Uterus (tissue), 2 donors: ENCODE measurements at regions not wholly inside any gene's neighbourhood (a gene's known extent, or its start where the extent isn't known, plus 50 kb on each side); places are given as distances from the start of the nearest gene placed in this dataset.

Experiments used
- POLR2A ChIP-seq, 2 donors: fragments of 450-650 bp; IDR thresholded peaks; one replicate each; pipeline ENCODE4 v1.6.1; 2016; ENCODE audit warnings: antibody characterized with exemption in 2 of 2, mild to moderate bottlenecking in 1 of 2, moderate library complexity in 1 of 2
- TF ChIP-seq, protein P1 (sequence below), 4 experiments: fragments of 200-600 bp in 2 of 4; fragments of 450-650 bp in 2 of 4; sonication (generic) in 2 of 4; IDR thresholded peaks; one replicate each; pipeline ENCODE4 v1.5.1; 2016 to 2019; ENCODE audit warnings: antibody characterized with exemption in 4 of 4, mild to moderate bottlenecking in 2 of 4, moderate library complexity in 1 of 4

DNA sequence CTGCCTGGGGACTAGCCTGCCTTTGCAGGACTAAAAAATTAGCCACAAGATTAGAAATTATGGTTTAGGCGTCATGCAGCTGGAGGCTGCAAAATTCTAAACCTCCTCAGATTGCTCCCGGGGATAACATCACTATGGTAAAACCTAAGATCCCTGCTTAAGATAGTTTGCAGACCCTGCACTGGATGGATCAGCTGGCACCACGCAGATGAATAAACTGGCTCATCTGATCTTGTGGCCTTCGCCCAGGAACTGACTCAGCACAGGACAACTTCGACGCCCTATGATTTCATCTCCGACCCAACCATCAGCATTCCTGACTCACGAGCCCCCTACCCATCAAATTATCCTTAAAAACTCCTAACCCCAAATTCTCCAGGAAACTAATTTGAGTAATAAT, 482.4 kb downstream of the SPRY1 start:
- TF ChIP-seq, protein P1, sequence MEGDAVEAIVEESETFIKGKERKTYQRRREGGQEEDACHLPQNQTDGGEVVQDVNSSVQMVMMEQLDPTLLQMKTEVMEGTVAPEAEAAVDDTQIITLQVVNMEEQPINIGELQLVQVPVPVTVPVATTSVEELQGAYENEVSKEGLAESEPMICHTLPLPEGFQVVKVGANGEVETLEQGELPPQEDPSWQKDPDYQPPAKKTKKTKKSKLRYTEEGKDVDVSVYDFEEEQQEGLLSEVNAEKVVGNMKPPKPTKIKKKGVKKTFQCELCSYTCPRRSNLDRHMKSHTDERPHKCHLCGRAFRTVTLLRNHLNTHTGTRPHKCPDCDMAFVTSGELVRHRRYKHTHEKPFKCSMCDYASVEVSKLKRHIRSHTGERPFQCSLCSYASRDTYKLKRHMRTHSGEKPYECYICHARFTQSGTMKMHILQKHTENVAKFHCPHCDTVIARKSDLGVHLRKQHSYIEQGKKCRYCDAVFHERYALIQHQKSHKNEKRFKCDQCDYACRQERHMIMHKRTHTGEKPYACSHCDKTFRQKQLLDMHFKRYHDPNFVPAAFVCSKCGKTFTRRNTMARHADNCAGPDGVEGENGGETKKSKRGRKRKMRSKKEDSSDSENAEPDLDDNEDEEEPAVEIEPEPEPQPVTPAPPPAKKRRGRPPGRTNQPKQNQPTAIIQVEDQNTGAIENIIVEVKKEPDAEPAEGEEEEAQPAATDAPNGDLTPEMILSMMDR (IDR thresholded peaks at IDR 0.05) = no peak
- no peak for TF ChIP-seq POLR2A (IDR thresholded peaks at IDR 0.05)
